Testis (tissue), 2 donors: ENCODE measurements at regions not wholly inside any gene's neighbourhood (a gene's known extent, or its start where the extent isn't known, plus 50 kb on each side); places are given as distances from the start of the nearest gene placed in this dataset.

Source experiments
- DNase-seq: peaks from one replicate; pipeline ENCODE4 v3.0.0-alpha.2; 2019
- H3K27ac ChIP-seq, 2 donors: fragments of 200-600 bp; sonication (generic); one replicate each; pipeline ENCODE4 v1.5.1; 2019
- H3K27me3 ChIP-seq: fragments of 200-600 bp; sonication (generic); one replicate; pipeline ENCODE4 v1.5.1; 2019
- H3K36me3 ChIP-seq: fragments of 200-600 bp; sonication (generic); one replicate; pipeline ENCODE4 v1.5.1; 2017; ENCODE audit warnings: low read depth; ENCODE audit errors: missing control alignments
- H3K4me1 ChIP-seq: fragments of 200-600 bp; sonication (generic); one replicate; pipeline ENCODE4 v1.5.1; 2019
- H3K4me3 ChIP-seq, 2 donors: fragments of 200-600 bp; sonication (generic); one replicate each; pipeline ENCODE4 v1.5.1; 2017 to 2019
- H3K9me3 ChIP-seq: fragments of 200-600 bp; sonication (generic); one replicate; pipeline ENCODE4 v1.5.1; 2017
- POLR2A ChIP-seq: fragments of 450-650 bp; IDR thresholded peaks from one replicate; pipeline ENCODE4 v1.6.1; 2017; ENCODE audit warnings: antibody characterized with exemption, mild to moderate bottlenecking, moderate library complexity
- WGBS, 2 donors: methylation state at CpG; one replicate each; pipeline ENCODE4 v1.1.5; 2018; 5-methylcytosine and 5-hydroxymethylcytosine counted together
- intact Hi-C: fragments of 100-400 bp; cut with DNase I; formaldehyde crosslinking; loops from one replicate; pipeline ENCODE4 v1.15.1; 2023; ENCODE audit warnings: low total_unique reads
- TF ChIP-seq, protein P1 (sequence below), 3 experiments: fragments of 450-650 bp in 2 of 3; fragments of 200-600 bp in 1 of 3; sonication (generic) in 1 of 3; IDR thresholded peaks; one replicate each; pipeline ENCODE4 v1.5.1; 2016 to 2019; ENCODE audit warnings: antibody characterized with exemption in 3 of 3, mild to moderate bottlenecking in 2 of 3, moderate library complexity in 1 of 3

DNA sequence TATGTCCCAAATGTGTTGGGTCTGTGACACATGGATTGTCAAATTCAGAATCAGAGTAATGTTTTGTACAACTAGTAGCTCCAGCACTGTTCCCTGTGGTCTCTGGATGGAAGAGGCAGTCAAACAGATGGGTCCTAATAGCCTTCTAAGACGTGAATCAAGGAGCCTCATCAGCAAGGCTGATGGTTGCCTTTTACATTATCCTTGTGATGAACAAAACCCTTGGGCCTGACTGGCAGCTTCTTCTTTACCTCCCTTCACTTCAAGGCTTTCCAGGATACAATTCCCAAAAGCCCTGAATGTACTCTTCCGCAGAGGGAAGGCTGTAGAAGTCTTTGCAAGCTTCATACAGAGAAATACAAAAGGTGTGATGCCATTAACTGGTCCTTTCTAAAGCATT, 633.3 kb downstream of the USP25 start:
- Histone ChIP-seq H3K4me1 (no peaks in the 10 kb centered on the region), H3K36me3 (no peaks in the 10 kb centered on the region), H3K4me3 (no peak overlapping the region), H3K27me3 (no peaks in the 10 kb centered on the region), H3K9me3 (no peaks in the 10 kb centered on the region), H3K27ac (no peak overlapping the region)
- TF ChIP-seq, protein P1, sequence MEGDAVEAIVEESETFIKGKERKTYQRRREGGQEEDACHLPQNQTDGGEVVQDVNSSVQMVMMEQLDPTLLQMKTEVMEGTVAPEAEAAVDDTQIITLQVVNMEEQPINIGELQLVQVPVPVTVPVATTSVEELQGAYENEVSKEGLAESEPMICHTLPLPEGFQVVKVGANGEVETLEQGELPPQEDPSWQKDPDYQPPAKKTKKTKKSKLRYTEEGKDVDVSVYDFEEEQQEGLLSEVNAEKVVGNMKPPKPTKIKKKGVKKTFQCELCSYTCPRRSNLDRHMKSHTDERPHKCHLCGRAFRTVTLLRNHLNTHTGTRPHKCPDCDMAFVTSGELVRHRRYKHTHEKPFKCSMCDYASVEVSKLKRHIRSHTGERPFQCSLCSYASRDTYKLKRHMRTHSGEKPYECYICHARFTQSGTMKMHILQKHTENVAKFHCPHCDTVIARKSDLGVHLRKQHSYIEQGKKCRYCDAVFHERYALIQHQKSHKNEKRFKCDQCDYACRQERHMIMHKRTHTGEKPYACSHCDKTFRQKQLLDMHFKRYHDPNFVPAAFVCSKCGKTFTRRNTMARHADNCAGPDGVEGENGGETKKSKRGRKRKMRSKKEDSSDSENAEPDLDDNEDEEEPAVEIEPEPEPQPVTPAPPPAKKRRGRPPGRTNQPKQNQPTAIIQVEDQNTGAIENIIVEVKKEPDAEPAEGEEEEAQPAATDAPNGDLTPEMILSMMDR (IDR thresholded peaks at IDR 0.05) = no peak
- TF ChIP-seq POLR2A = no peak
- WGBS, 2 donors = 69 to 85% methylated on average over 2 of the region's 2 CpGs
- intact Hi-C loops = no loop called here
- DNase-seq = no peak

DNA sequence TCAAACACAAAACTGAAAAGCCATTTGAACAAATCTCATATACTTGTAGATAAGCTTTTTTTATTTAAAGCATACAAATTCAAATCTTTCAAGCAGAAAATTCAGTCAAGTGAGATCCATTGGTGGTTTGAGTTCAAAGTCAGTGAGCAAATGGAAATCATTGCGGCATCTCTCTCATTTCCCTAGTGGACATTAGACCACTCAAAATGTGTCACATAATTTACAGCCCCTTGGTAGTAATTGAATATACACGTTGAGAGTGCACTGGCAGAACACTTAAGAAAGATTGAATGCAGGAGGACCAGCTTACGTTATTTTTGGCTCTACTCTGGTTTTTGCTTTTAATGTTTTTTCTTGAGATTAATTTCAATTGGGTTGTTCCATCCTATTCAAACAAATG, 633.7 kb downstream of the USP25 start:
- TF ChIP-seq, protein P1 (IDR thresholded peaks at IDR 0.05) = no peak
- no peak for TF ChIP-seq POLR2A
- no peaks in the 10 kb centered on the region for H3K4me1 ChIP-seq
- no peak overlapping the region for H3K4me3 ChIP-seq
- H3K36me3 ChIP-seq = no peaks in the 10 kb centered on the region
- no peaks in the 10 kb centered on the region for H3K9me3 ChIP-seq
- no peaks in the 10 kb centered on the region for H3K27me3 ChIP-seq
- H3K27ac ChIP-seq = no peak overlapping the region
- no peak for DNase-seq
- WGBS, 2 donors = 66 to 67% methylated on average over 3 of the region's 3 CpGs
- intact Hi-C loops = no loop called here

GRCh38 chr21:16366207-16366606, 636.4 kb downstream of the USP25 start:
- WGBS, 2 donors = 89 to 93% methylated on average over 4 of the region's 4 CpGs
- Histone ChIP-seq H3K36me3 (no peaks in the 10 kb centered on the region), H3K9me3 (no peaks in the 10 kb centered on the region), H3K4me1 (no peaks in the 10 kb centered on the region), H3K27ac (no peak overlapping the region), H3K4me3 (no peak overlapping the region), H3K27me3 (no peaks in the 10 kb centered on the region)
- TF ChIP-seq, protein P1 (IDR thresholded peaks at IDR 0.05) = no peak
- no peak for DNase-seq
- intact Hi-C loops = no loop called here

DNA sequence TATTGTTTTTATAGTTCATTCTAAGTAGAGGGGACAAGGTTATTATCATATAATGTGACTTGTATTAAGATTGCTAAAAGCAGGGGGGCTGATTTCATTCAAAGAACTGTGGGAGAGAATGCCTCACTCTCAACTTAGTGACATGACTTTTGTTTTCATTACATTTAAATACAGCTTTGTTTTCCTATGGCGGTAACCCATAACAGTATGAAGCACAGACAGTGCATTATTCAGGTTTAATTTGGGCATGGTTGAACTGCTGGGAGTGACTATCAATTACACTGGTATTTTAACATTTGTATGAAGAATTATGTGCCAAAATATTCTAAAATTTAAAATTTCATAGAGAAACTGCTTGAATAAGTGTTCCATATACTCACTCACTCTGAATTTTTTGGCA, 637.3 kb downstream of the USP25 start:
- H3K4me1 ChIP-seq = no peaks in the 10 kb centered on the region
- H3K4me3 ChIP-seq = no peak overlapping the region
- H3K27ac ChIP-seq = no peak overlapping the region
- intact Hi-C loops = no loop called here
- H3K36me3 ChIP-seq = no peaks in the 10 kb centered on the region
- TF ChIP-seq, protein P1 (IDR thresholded peaks at IDR 0.05) = no peak
- TF ChIP-seq POLR2A = no peak
- H3K27me3 ChIP-seq = no peaks in the 10 kb centered on the region
- H3K9me3 ChIP-seq = no peaks in the 10 kb centered on the region
- whole genome bisulfite sequencing, 2 donors = 93 to 100% methylated on average over 1 of the region's 1 CpG
- DNase-seq = no peak

GRCh38 chr21:16370186-16370585, 640.4 kb downstream of the USP25 start:
- WGBS, 2 donors = 88% methylated on average over 10 of the region's 10 CpGs
- Histone ChIP-seq H3K9me3 (no peaks in the 10 kb centered on the region), H3K4me3 (no peak overlapping the region), H3K27me3 (no peaks in the 10 kb centered on the region), H3K27ac (no peak overlapping the region), H3K4me1 (peaks cover 4% of the 10 kb centered on the region), H3K36me3 (no peaks in the 10 kb centered on the region)
- intact Hi-C loops = no loop called here
- TF ChIP-seq, protein P1 (IDR thresholded peaks at IDR 0.05) = no peak
- TF ChIP-seq POLR2A = no peak
- DNase-seq = no peak
